ENCODE measurements at regions not wholly inside any gene's neighbourhood (a gene's known extent, or its start where the extent isn't known, plus 50 kb on each side); places are given as distances from the start of the nearest gene placed in this dataset.
A peak's percentile ranks its signal among the peaks of the same experiment; 100 is the strongest.

DNA sequence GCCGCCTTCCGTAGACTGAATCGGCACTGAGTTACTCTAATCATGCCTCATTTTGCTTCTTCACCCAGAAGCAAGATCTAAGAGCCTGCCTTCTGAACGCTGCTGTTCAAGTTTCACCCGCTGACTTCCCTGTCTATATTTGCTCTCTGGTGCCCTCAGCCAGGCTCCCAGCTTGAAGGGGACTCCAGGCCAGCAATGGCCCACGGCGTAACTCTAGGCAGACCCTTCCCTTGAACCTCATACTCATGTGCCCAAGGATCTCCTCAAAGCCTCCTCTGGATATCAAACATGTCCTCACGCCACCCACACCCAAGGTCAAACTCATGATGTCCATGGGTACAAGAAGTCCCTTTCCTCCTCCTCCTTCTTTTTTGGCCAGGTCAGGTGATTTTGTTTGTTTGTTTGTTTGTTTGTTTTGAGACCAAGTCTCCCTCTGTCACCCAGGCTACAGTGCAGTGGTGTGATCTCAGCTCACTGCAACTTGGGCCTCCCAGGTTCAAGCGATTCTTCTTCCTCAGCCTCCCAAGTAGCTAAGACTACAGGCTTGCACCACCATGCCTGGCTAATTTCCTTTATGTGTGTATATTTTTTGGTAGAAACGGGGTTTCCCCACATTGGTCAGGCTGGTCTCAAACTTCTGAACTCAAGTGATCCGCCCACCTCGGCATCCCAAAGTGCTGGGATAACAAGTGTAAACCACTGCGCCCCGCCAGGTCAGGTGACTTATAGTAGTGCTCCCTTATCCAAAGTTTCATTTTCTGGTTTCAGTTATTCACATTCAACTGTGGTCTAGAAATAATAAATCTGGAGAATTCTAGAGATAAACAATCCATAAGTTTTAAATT lies 239.0 kb downstream of the SYK start:
- no peaks in the 10 kb centered on the region for H3K9me3 ChIP-seq (ENCODE audit: control insufficient read depth, insufficient read depth, low read length)
- no peak overlapping the region for H3K4me3 ChIP-seq (ENCODE audit: low read length)
- TF ChIP-seq, protein P1, sequence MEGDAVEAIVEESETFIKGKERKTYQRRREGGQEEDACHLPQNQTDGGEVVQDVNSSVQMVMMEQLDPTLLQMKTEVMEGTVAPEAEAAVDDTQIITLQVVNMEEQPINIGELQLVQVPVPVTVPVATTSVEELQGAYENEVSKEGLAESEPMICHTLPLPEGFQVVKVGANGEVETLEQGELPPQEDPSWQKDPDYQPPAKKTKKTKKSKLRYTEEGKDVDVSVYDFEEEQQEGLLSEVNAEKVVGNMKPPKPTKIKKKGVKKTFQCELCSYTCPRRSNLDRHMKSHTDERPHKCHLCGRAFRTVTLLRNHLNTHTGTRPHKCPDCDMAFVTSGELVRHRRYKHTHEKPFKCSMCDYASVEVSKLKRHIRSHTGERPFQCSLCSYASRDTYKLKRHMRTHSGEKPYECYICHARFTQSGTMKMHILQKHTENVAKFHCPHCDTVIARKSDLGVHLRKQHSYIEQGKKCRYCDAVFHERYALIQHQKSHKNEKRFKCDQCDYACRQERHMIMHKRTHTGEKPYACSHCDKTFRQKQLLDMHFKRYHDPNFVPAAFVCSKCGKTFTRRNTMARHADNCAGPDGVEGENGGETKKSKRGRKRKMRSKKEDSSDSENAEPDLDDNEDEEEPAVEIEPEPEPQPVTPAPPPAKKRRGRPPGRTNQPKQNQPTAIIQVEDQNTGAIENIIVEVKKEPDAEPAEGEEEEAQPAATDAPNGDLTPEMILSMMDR (IDR thresholded peaks at IDR 0.05), result no peak
- no peaks in the 10 kb centered on the region for H3K9me3 Mint-ChIP-seq
- peak overlapping the region; percentile 22 for H3K4me3 Mint-ChIP-seq
- no peaks in the 10 kb centered on the region for H3K36me3 ChIP-seq (ENCODE audit: control insufficient read depth, insufficient read depth, low read length)
- H3K36me3 Mint-ChIP-seq, result no peaks in the 10 kb centered on the region
- no peaks in the 10 kb centered on the region for H3K27me3 ChIP-seq (ENCODE audit: control insufficient read depth, insufficient read depth, low read length)
- no peak overlapping the region for H3K27ac ChIP-seq (ENCODE audit: low read length)
- DNase-seq (no peak), ATAC-seq (no peak)
- intact Hi-C loops (cut with micrococcal nuclease), result no loop called here
- peaks cover 13 to 15% of the 10 kb centered on the region in 2 donors for H3K27me3 Mint-ChIP-seq (ENCODE audit: low read depth in 2 of 2)
- H3K4me1 ChIP-seq (ENCODE audit: control insufficient read depth, insufficient read depth, low read length), result peaks cover 23% of the 10 kb centered on the region
- H3K4me1 Mint-ChIP-seq, result peaks cover 33 to 42% of the 10 kb centered on the region in 2 donors
- WGBS (ENCODE audit: insufficient coverage), result 90% methylated on average over 14 of the region's 14 CpGs
- peak overlapping the region in 1 of 2 donors; percentile 72 for H3K27ac Mint-ChIP-seq

DNA sequence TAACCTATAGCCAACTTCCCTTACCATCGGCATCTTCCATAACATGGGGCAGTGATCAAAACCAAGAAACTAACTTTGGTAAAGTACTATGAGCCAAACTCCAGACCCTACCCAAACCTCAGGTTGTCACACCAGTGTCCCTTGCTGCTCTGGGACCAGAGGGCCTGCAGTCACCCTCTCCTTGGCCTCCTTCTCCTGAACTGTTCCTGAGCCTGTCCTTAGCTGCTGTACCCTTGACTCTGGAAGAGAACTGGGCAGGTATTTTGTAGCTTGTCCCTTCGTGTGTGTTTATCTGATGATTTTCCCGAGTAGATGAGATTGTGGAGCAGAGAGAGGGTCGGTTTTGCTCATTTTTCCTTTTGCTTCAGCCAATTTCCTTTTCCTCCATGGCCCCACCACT lies 240.4 kb downstream of the SYK start:
- no peaks in the 10 kb centered on the region for H3K9me3 Mint-ChIP-seq
- H3K27ac Mint-ChIP-seq, result no peak overlapping the region
- H3K36me3 Mint-ChIP-seq, result no peaks in the 10 kb centered on the region
- no peak overlapping the region for H3K4me3 Mint-ChIP-seq
- Histone ChIP-seq H3K4me3 (ENCODE audit: low read length) (no peak overlapping the region), H3K27me3 (ENCODE audit: control insufficient read depth, insufficient read depth, low read length) (peaks cover 2% of the 10 kb centered on the region), H3K27ac (ENCODE audit: low read length) (no peak overlapping the region), H3K9me3 (ENCODE audit: control insufficient read depth, insufficient read depth, low read length) (no peaks in the 10 kb centered on the region), H3K36me3 (ENCODE audit: control insufficient read depth, insufficient read depth, low read length) (no peaks in the 10 kb centered on the region), H3K4me1 (ENCODE audit: control insufficient read depth, insufficient read depth, low read length) (peaks cover 19% of the 10 kb centered on the region)
- intact Hi-C loops (cut with micrococcal nuclease), result no loop called here
- DNase-seq (no peak), ATAC-seq (no peak)
- TF ChIP-seq, protein P1 (IDR thresholded peaks at IDR 0.05), result no peak
- peaks cover 13 to 14% of the 10 kb centered on the region in 2 donors for H3K27me3 Mint-ChIP-seq (ENCODE audit: low read depth in 2 of 2)
- H3K4me1 Mint-ChIP-seq, result peaks cover 29 to 38% of the 10 kb centered on the region in 2 donors
- WGBS (ENCODE audit: insufficient coverage), result 93% methylated on average over 3 of the region's 4 CpGs

DNA sequence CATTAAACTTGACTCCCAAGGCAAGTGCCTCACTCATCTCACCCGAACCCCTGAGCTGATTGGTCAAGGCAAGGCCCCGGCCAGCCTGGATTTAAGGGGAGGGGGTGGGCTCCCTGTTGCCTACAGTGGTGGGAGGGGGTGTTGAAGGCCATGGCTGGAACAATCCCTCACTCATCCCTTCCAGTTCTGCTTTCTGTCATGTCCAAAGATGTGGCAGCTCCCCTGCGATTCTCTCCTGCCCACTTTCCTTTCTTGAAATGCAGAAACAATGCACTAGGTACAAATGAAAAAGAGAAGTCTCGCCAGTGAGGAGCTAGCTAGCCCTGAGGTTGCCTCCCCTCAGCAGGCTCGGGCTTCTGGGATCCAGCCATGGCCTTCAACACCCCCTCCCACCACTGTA lies 240.9 kb downstream of the SYK start:
- peaks cover 27 to 34% of the 10 kb centered on the region in 2 donors for H3K4me1 Mint-ChIP-seq
- H3K4me1 ChIP-seq (ENCODE audit: control insufficient read depth, insufficient read depth, low read length), result peaks cover 14% of the 10 kb centered on the region
- H3K36me3 ChIP-seq (ENCODE audit: control insufficient read depth, insufficient read depth, low read length), result no peaks in the 10 kb centered on the region
- no peaks in the 10 kb centered on the region for H3K36me3 Mint-ChIP-seq
- intact Hi-C loops (cut with micrococcal nuclease), result no loop called here
- no peak overlapping the region for H3K27ac Mint-ChIP-seq
- 83% methylated on average over 3 of the region's 5 CpGs for WGBS (ENCODE audit: insufficient coverage)
- H3K27me3 Mint-ChIP-seq (ENCODE audit: low read depth in 2 of 2), result peaks cover 11 to 13% of the 10 kb centered on the region in 2 donors
- H3K9me3 Mint-ChIP-seq, result no peaks in the 10 kb centered on the region
- ATAC-seq (no peak), DNase-seq (no peak)
- H3K27me3 ChIP-seq (ENCODE audit: control insufficient read depth, insufficient read depth, low read length), result peaks cover 2% of the 10 kb centered on the region
- H3K27ac ChIP-seq (ENCODE audit: low read length), result no peak overlapping the region
- H3K4me3 Mint-ChIP-seq, result no peak overlapping the region
- H3K4me3 ChIP-seq (ENCODE audit: low read length), result no peak overlapping the region
- TF ChIP-seq, protein P1 (IDR thresholded peaks at IDR 0.05), result no peak
- H3K9me3 ChIP-seq (ENCODE audit: control insufficient read depth, insufficient read depth, low read length), result no peaks in the 10 kb centered on the region
